ENCODE measurements at regions not wholly inside any gene's neighbourhood (a gene's known extent, or its start where the extent isn't known, plus 50 kb on each side); places are given as distances from the start of the nearest gene placed in this dataset.

DNA sequence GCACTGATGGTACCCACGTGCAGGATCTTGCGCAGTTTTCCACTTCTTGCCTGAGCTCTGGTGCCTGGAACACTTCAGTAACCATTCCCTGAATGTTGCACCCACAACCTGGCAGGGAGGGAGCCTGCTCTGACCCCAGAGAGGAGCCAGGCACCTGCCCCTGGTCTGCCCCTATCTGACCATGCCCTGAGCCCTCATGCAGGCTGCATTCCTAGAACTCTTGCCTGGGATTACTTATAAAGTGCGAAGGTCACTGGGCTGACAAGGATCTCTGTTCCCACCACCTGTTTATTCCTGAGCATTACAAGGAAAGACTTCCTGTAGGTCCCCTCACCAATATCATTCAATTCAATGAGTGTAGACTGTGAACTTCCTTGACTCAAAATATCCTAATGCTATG is 191.9 kb upstream of the FMN2 start:
- DNase-seq: no peak
- no peak overlapping the region for H3K4me3 Mint-ChIP-seq
- no peak for ATAC-seq (ENCODE audit: low read depth)
- intact Hi-C loops (cut with micrococcal nuclease): no loop called here
- H3K4me1 Mint-ChIP-seq: peaks cover 2% of the 10 kb centered on the region
- no peak overlapping the region for H3K27ac Mint-ChIP-seq
- TF ChIP-seq, protein P1, sequence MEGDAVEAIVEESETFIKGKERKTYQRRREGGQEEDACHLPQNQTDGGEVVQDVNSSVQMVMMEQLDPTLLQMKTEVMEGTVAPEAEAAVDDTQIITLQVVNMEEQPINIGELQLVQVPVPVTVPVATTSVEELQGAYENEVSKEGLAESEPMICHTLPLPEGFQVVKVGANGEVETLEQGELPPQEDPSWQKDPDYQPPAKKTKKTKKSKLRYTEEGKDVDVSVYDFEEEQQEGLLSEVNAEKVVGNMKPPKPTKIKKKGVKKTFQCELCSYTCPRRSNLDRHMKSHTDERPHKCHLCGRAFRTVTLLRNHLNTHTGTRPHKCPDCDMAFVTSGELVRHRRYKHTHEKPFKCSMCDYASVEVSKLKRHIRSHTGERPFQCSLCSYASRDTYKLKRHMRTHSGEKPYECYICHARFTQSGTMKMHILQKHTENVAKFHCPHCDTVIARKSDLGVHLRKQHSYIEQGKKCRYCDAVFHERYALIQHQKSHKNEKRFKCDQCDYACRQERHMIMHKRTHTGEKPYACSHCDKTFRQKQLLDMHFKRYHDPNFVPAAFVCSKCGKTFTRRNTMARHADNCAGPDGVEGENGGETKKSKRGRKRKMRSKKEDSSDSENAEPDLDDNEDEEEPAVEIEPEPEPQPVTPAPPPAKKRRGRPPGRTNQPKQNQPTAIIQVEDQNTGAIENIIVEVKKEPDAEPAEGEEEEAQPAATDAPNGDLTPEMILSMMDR (IDR thresholded peaks at IDR 0.05): no peak
- CTCF ChIA-PET: no interaction called here
- no peaks in the 10 kb centered on the region for H3K27me3 Mint-ChIP-seq
- no peaks in the 10 kb centered on the region for H3K9me3 Mint-ChIP-seq
- POLR2A ChIA-PET: no interaction called here
- H3K36me3 Mint-ChIP-seq (ENCODE audit: low read depth): no peaks in the 10 kb centered on the region

DNA sequence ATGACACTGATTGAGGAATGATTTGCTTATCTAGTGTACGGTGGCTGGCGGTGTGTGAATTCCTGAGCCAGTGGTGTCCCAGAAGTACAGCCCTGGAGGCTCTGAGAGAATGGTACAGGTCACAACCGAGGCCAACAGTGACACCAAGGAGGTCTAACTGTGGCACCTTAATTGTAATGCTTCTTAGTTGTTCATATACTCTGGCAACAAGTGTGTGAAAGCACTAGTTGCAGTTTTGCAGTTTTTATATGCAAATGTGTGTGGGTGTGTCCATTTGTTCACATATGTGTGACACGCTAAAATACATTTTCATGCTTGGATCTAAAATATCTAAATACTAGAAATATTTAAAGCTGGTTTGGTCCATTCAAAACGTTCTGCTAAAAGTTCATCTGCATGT is 185.3 kb upstream of the FMN2 start:
- Mint-ChIP-seq H3K4me1 (no peaks in the 10 kb centered on the region), H3K27me3 (no peaks in the 10 kb centered on the region), H3K4me3 (no peak overlapping the region), H3K27ac (no peak overlapping the region), H3K9me3 (no peaks in the 10 kb centered on the region), H3K36me3 (ENCODE audit: low read depth) (no peaks in the 10 kb centered on the region)
- ATAC-seq (ENCODE audit: low read depth) (no peak), DNase-seq (no peak)
- TF ChIP-seq, protein P1 (IDR thresholded peaks at IDR 0.05): no peak
- POLR2A ChIA-PET: no interaction called here
- intact Hi-C loops (cut with micrococcal nuclease): no loop called here
- CTCF ChIA-PET: no interaction called here

DNA sequence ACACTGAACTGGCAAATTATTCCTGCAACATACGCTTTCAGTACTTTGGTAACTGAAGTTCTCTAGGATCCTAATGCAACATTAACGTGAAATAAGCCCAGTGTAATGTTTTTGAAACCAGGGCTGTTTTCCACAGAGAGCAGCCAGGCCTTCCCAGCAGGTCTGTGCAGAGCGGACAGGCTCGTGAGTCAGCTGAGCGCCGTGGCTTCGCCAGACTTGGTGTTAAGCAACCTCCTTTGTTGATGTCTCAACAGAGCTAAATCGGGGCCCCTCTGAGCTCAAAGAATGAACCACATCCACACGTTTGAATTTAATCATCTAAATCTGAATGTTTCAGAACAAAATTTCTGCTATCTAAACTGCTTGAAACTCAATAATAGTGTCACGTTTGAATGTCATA is 181.8 kb upstream of the FMN2 start:
- no peaks in the 10 kb centered on the region for H3K36me3 Mint-ChIP-seq (ENCODE audit: low read depth)
- H3K27ac Mint-ChIP-seq: no peak overlapping the region
- TF ChIP-seq, protein P1 (IDR thresholded peaks at IDR 0.05): no peak
- intact Hi-C loops (cut with micrococcal nuclease): no loop called here
- no peaks in the 10 kb centered on the region for H3K4me1 Mint-ChIP-seq
- no peaks in the 10 kb centered on the region for H3K9me3 Mint-ChIP-seq
- ATAC-seq (ENCODE audit: low read depth): no peak
- H3K27me3 Mint-ChIP-seq: no peaks in the 10 kb centered on the region
- POLR2A ChIA-PET: no interaction called here
- no peak overlapping the region for H3K4me3 Mint-ChIP-seq
- no peak for DNase-seq
- CTCF ChIA-PET: interaction anchor here (0.9 kb wide), 1 partner anchor 12 kb away, joined by 3 read pairs; no protein-coding TSS in a partner anchor

DNA sequence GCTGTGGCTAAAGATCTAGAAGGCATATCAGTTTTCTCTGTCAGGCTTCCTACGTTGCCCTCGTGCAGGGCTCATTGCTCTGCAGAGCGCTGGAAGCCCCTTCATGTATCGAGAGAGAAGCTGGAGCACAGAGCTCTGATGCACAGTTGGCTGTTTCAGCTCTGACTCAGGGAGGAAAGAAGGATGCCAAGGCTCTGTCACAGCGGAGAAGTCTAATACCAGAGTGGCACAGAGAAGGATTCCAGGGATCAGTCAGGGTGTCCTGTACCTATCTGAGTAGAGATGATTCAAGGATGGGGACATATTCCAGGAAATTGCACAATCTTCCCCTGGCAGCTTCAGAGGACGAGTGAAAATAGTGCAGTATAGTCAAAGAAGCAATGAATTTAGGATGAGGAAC is 179.2 kb upstream of the FMN2 start:
- no peaks in the 10 kb centered on the region for H3K27me3 Mint-ChIP-seq
- ATAC-seq (ENCODE audit: low read depth) (no peak), DNase-seq (no peak)
- no peaks in the 10 kb centered on the region for H3K4me1 Mint-ChIP-seq
- no peaks in the 10 kb centered on the region for H3K36me3 Mint-ChIP-seq (ENCODE audit: low read depth)
- no peak overlapping the region for H3K4me3 Mint-ChIP-seq
- ChIA-PET POLR2A (no interaction called here), CTCF (no interaction called here)
- intact Hi-C loops (cut with micrococcal nuclease): no loop called here
- TF ChIP-seq, protein P1 (IDR thresholded peaks at IDR 0.05): no peak
- no peak overlapping the region for H3K27ac Mint-ChIP-seq
- no peaks in the 10 kb centered on the region for H3K9me3 Mint-ChIP-seq

DNA sequence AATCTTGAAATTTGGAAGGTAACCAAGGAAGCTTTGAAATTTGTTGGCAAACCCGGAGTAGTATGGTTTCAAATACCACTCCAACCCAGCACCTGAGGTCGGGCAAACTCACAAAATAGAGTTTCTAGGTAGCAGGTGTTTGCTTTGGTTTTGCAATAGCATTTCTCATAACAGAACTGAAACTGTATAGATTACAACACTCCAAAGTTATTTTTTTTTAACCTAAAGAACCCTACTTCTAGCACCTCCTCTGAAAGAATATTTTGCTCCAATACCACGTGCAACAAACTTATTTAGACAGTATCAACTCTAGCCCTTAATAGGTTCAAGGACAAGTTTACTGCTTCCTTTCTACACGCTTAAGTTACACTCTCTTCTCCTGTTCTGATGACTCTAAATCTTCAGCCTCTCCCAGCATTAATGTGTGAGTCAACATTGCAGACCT is 178.5 kb upstream of the FMN2 start:
- no peak for DNase-seq
- no peak for ATAC-seq (ENCODE audit: low read depth)
- POLR2A ChIA-PET: no interaction called here
- H3K9me3 Mint-ChIP-seq: no peaks in the 10 kb centered on the region
- H3K4me1 Mint-ChIP-seq: no peaks in the 10 kb centered on the region
- intact Hi-C loops (cut with micrococcal nuclease): no loop called here
- TF ChIP-seq, protein P1 (IDR thresholded peaks at IDR 0.05): no peak
- H3K27ac Mint-ChIP-seq: no peak overlapping the region
- H3K36me3 Mint-ChIP-seq (ENCODE audit: low read depth): no peaks in the 10 kb centered on the region
- H3K4me3 Mint-ChIP-seq: no peak overlapping the region
- CTCF ChIA-PET: no interaction called here
- no peaks in the 10 kb centered on the region for H3K27me3 Mint-ChIP-seq

Measured in activated B cell treated with CpG ODN at 0.5 μM for 24 hours (primary cell).